Activated gamma-delta T cell (primary cell): ENCODE measurements at regions not wholly inside any gene's neighbourhood (a gene's known extent, or its start where the extent isn't known, plus 50 kb on each side); places are given as distances from the start of the nearest gene placed in this dataset.
"Not testable (repeated sequence)": the region's sequence is repeated elsewhere in the genome, so short reads cannot be mapped to it uniquely, and the experiment has no call there.

Experiments used
- DNase-seq: peaks from one replicate; lab custom pipeline; 2025; lab: John Stamatoyannopoulos, UW

- DNase-seq = no peak
Observed at GRCh38 chr6:164107297-164107995, 692.9 kb downstream of the QKI start.

DNA sequence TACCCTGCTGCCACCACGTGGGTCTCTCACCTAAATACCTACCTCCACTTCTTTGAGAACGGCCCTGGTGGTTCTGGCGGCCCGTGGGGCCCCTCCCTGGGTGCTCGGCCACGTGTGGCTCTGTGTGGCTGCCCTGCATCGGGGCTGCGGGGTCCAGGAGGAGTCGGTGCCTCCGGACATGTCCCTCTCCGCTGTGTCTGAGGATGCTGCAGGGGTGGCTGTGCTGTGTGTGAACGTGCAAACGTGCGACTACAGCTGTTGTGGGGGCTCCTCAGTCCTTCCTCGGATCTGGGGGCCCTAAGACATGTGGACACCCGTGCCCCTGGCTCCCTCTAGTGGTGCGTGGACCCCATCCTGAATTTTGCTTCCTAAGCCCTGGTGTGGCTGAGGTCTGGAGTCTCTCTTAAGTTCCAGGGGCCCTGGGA is 691.8 kb downstream of the QKI start:
- DNase-seq = no peak

- no peak for DNase-seq
Observed at GRCh38 chr6:164105705-164106104, 691.2 kb downstream of the QKI start.

DNA sequence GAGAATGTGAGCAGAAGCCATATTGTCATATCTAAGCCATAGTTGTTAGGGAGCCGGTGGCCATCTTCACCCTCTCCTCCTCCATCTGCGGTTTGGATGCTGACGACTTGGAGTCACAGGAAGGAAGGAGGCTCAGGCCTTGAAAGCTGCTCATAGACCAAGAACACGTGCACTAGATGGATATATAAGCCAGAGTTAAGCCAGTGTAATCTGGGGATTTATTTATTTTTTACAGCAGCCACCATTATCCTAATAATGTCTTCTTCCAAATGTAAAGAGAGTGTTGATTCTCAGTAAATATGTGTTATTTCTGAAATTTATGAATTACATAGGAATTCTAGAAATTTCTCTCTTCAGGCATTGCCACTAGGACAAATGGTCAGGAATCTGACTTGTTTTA is 689.9 kb downstream of the QKI start:
- DNase-seq = no peak

DNA sequence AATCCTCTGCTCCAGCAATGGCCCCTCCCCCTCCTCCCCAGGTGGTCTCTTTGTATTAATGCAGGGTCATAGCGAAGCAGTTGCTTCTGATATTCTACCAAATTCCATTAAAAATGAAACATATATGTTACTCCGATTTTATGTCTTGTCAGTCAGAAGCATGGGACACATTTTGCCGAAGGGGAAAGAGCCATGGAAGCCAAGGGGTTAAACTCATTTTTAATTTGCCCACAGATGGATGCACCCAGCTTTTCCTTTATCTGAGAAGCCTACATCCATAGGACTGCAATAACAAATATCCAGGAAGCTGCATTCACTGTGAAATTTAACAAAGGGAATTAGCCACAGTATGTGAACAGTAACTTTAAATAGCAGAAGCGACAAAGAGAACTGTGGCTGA is 688.2 kb downstream of the QKI start:
- DNase-seq = no peak

DNA sequence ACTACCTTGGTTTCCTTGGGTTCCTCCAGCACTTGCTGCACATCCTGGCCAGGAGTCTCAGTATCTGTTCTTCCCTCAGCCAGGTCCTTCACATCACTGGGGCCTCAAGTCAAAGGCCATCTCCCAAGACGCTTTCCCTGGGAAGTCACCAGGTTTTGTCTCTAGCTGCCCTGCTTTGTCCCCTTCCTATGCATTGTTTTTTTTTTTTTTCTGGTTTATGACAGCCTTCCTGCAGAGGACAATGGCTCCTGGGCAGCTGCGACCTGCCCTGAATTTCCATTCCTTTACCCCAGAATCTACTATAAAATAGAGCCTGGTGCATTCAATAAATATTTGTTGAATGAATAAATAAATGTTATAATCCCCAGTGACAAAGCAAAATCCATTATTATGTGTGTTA is 687.3 kb downstream of the QKI start:
- no peak for DNase-seq

- no peak for DNase-seq
Observed at GRCh38 chr6:164099269-164099865, 684.8 kb downstream of the QKI start.

DNA sequence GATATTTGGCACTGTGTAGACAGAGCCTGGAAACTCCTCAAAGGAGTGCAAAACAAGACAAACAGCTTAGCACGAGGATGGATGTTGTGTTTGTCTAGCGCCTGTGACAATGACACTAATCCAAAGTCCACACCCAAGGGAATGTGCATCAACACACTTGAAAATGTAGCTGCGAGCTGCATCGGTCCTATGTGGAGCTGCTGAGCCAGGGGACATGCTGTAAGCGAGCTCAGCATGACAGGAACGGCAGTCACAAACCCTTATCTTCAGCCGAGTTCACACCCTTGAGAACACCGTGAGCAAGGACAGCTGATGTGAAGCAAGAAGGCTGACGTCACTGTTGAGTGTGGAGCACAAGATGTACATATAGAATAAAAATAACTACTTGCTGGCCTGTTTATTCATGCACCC is 684.3 kb downstream of the QKI start:
- DNase-seq = no peak

DNA sequence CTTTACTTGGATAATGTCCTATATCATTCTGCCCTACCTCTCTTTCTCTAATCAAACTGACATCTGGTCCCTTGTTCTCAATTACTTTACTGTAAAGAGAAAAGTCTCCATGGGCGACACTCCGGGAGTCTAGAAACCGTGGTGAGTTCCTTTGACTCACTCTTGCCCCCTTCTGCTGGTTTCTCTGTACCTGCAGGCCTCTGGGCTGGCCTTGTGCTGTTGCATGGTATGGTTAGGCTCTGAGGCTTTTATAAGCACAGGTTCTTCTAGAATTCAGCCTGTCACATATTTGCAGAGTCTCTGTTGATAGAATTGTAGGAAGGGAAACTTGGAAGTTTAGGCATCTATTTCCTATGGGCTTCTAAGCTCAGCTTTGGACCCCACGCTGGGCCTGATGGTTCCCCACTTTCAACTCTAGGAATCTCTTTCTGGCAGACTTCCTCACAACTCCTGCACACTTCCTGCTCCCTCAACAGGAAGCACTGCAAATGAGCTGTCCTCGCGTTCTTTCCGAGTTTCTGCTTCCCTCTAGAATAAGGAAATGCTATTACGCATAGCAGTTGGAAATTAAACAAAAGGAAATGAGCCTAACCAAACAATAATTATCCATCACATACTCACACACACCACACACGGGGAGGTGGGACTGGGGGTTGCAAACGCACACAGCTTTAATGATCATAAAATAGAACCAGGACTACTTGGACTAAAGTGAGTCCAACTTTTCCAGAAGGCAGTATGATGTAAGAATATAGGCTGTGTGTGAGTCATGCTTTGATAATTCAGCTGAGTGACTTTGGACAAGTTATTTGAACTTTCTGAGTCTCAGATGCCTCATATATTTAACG is 683.3 kb downstream of the QKI start:
- no peak for DNase-seq

DNA sequence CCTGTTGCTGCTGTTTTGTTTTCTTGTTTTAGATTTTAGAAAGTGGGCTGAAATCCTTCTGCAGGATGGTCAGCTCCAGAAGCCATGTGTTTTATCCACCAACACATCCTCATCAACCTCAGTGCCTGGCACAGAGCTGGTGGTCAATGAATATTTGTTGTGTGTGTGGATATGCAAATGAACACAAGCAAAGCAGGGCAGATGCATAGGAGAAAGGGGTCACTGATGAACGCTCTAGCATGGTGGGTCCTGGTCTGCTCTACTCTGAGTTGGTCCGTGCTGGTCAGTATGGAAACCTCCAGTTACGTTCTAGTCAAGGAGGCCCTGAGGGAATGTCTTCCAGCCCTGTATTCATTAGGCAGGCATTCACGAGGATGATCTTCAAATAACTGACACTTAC is 682.5 kb downstream of the QKI start:
- no peak for DNase-seq

DNA sequence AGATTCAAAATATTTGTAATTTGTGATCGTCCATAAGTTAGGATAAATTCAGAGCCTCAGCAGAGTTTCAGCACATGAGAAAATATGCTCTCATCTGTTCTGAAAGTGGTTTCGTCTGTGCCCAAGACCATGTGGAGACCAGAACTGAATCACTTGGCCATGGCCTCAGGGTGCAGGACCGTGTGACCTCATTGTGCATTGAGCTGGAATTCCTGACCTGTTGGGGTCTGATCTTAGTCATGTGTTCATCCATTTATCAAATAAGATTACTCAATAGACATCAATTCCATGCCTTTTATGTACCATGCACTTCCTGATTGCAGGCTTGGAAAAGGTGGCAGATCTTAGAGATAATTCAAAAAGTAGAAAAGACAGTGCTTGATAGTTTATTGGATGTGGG is 680.5 kb downstream of the QKI start:
- DNase-seq = no peak

GRCh38 chr6:164087870-164088269 is 673.4 kb downstream of the QKI start:
- no peak for DNase-seq

- no peak for DNase-seq
Observed at GRCh38 chr6:164087211-164087610, 672.7 kb downstream of the QKI start.

DNA sequence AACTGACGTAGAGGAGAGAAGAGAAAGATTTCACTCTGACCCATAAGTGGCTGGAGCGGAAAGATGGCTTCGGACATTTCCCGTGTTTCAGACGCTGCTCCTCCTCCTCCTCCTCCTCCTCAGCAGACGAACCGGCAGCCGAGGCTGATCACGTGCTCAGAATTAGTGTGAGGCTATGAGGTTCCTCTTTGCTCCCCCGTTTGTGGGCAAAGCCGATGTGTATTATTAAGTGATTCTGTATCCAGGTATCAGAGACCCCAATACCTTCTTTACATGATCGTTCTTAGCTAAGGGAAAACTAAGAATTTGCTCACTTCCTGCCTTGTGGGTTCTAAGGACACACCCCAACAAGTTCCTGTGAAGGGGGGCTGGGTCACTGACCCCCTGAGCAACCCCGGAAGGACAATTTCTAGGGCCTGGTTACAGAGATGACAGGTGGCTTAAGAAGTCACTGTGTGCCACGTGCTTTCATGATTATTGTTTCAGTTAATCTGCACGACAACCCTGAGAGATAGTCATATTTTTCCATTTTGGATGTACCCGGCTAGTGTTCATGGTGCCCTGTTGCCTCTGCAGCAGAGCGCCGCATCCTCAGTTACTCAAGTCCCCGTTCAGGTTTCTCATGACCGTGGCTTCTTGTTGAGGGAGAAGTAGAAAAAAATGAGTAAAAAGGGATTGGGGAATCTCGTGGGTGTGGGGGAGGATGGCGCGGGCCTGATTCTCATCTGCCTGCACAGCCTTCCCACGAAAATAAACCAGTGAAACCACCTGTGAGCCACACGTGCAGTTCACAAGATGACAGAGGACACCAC is 671.8 kb downstream of the QKI start:
- no peak for DNase-seq

DNA sequence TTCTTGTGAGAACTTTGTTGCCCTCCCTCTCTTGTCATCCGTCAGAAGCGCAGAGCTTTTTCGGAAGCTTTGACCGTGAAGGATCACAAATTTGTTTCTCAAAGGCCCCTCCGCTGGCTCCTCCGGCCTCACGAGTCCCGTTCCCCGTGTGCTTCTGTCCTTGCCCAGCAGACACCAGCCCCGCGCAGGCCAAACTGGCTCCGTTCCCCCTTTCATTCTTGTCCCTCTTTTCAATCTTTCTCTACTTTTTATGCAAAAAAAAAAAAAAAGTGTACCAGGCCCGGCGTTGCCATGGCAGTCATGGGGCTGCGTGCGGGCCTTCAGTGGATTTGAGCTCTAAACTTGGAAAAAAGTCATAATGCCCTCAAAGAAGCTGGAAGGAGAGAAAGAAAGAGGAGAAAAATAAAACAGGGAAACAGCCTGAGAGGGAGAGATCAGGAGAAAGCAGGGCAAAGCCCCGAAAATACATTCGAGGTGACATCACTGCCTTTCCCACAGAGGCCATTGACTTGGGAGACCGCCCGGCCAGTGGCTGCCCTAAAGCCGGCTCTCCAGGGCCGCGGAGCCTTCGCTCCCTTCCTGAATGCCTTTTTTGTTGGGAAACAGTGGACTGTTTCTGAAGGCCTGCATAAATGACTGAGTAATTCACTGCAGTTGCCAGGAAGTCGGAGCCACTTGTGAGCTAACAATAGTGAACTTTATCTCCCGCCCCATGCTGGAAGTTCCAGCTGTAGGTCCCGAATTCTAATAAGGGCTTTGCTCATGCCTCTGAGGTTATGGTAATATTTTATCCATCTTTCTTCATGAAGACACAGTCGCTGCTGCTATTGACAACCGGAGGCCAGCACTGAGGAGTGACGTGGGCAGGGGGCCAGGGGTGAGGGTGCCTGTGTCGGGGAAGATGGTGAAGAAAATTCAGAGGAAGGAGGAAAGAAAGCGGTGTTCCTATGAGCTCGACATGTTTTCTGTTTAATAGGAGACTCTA is 670.9 kb downstream of the QKI start:
- DNase-seq = no peak

DNA sequence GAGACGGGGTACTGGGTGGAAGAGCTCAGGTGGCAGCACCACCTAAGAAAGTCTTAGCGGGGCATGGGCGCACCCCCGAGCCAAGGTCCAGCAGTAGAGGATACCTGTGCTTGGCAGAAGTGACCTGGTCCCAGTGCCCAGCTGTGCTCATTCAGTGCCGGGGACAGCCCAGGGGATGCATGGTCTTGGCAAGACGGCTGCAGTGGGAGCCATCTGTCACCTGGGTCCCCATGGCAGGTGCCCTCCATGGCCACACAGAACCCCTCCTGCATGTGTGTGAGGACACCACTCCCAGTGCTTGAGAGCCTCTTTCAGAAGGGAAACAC is 664.7 kb downstream of the QKI start:
- no peak for DNase-seq

DNA sequence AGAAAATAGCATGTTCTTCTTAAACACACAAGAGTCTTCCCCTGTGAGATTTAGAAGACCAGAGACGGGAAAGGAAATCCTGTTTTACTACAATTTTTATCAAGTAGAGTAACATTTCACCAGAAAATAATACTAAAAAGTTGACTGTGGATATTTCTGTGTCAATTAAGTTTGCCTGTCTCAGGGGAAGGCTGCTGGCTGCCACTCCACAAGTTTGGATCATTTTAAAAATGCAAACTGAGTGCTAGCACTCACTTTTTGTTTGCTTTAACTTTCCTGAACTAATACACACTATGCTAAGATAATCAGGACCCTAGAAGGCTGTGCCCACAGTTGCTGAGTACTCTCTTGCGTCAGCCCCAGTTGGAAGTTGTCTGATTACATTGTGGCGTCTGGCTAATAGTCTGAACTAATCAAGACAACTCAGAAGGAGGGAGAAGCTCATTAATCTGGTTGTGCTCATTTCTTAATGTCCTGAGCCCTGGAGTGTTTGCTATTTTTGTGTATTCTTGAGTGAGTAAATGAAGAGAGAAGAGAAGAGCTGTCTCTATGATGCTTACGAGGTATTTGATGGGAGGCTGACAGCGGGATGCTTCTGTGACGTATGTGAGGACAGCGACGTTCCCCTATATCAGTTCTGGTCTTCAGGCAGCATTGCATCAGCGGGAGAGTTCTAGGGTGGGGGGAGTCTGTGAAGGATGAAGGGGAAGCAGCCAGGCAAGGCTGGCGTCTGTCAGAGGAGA is 664.2 kb downstream of the QKI start:
- DNase-seq = no peak

DNA sequence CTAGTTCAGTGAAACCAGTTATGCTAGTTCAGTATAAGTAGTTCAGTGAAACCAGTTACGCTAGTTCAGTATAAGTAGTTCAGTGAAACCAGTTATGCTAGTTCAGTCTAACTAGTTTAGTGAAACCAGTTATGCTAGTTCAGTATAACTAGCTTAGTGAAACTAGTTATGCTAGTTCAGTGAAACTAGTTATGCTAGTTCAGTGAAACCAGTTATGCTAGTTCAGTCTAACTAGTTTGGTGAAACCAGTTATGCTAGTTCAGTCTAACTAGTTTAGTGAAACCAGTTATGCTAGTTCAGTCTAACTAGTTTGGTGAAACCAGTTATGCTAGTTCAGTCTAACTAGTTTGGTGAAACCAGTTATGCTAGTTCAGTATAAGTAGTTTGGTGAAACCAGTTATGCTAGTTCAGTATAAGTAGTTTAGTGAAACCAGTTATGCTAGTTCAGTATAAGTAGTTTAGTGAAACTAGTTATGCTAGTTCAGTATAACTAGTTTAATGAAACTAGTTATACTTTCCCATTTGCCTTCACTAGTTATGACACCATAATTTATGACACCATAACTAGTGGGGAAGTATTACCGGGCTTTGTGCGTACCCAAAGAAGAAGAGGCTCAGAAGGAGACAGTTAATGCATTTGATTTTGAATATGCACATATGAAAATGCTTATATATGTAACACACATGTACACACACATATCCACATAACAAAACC is 662.5 kb downstream of the QKI start:
- not testable (repeated sequence) for DNase-seq

DNA sequence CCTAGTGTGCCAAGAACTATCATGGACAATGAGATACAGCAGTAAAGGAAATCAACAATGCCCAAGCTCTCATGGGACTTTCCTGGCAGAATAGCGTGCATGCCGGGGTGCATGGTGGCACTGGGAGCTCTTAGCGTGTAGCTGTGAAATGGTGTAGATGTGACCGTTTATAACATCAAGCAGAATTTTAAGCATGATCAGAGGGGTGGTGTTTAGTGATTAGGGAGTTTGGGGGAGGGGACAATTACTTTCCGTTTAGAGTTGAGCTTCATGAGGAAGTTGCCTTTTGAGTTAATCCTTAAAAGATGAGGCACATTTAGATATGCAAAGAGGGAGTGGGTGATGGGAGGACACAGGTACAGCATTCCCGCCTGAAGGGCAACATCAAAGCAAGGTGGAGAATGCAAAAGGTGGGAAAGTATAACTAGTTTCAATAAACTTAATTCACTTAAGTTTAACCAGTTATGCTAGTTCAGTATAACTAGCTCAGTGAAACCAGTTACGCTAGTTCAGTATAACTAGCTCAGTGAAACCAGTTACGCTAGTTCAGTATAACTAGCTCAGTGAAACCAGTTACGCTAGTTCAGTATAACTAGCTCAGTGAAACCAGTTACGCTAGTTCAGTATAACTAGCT is 661.6 kb downstream of the QKI start:
- DNase-seq = no peak
